Cardiac muscle cell (in vitro differentiated cells and primary cell): ENCODE measurements at regions not wholly inside any gene's neighbourhood (a gene's known extent, or its start where the extent isn't known, plus 50 kb on each side); places are given as distances from the start of the nearest gene placed in this dataset.
A peak's percentile ranks its signal among the peaks of the same experiment; 100 is the strongest.

ENCODE experiments used
- DNase-seq, 2 donors: peaks; one replicate each; pipeline versions ENCODE4 v3.0.0 to v3.0.0-alpha.2; 2010 to 2017; ENCODE audit warnings: low read depth in 1 of 2, low spot score in 1 of 2
- H3K27ac ChIP-seq: fragments of 200-600 bp; sonication (generic); 2 replicates; pipeline ENCODE4 v1.5.1; 2016
- H3K27me3 ChIP-seq: fragments of 200-600 bp; sonication (generic); 2 replicates; pipeline ENCODE4 v1.6.0; 2016; ENCODE audit warnings: control low read depth
- H3K36me3 ChIP-seq: fragments of 200-600 bp; sonication (generic); 2 replicates; pipeline ENCODE4 v1.5.1; 2016; ENCODE audit warnings: control low read depth
- H3K4me1 ChIP-seq: fragments of 200-600 bp; sonication (generic); 2 replicates; pipeline ENCODE4 v1.8.1; 2017; ENCODE audit warnings: low read depth, mild to moderate bottlenecking, mixed run types
- H3K4me3 ChIP-seq: fragments of 200-600 bp; sonication (generic); 2 replicates; pipeline ENCODE4 v1.5.1; 2016; ENCODE audit warnings: mild to moderate bottlenecking
- H3K9me3 ChIP-seq: fragments of 200-600 bp; sonication (generic); 2 replicates; pipeline ENCODE4 v1.5.1; 2017; ENCODE audit warnings: low read depth, mild to moderate bottlenecking, control low read depth
- TF ChIP-seq, protein P1 (sequence below): IDR thresholded peaks from 2 replicates; pipeline ENCODE4 v1.5.1; 2012; ENCODE audit warnings: low read depth, mild to moderate bottlenecking, low read length

DNA sequence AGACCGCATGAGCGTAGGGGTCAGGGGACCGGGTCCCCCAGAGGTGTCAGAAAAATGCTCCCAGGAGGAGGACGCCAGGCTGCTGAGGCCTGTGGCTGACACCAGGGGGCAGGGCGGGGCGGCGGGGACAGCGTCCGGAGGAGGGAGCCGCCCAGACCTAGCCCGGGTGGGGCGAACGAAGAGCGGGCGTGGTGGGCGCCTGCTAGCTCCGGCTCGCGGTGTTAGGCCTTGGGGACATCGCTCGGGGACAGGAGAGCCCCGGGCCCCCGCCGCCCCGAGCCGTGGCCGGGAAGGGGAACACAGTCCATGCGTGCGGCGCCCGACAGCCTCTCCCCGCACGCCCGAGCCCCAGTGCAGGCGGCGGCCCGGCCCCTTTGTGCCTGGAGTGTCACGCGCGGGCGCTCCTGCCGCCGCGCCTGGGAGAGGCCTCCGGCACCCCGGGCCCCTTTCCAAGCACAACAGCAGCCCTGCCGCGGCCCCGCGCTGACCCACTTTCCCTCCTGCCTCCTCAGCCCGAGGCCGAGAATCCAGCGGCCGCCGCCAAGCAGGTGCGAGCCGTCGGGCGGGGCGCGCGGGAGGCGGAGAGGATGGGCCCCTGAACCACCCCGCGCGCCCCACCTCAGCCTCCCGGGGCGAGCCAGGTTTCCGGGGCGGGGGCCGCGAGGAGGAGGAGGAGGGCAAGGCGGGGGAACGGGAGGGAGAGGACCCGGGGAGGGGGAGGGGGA, 111.0 kb upstream of the KLF13 start:
- no peak overlapping the region for H3K27ac ChIP-seq
- TF ChIP-seq, protein P1, sequence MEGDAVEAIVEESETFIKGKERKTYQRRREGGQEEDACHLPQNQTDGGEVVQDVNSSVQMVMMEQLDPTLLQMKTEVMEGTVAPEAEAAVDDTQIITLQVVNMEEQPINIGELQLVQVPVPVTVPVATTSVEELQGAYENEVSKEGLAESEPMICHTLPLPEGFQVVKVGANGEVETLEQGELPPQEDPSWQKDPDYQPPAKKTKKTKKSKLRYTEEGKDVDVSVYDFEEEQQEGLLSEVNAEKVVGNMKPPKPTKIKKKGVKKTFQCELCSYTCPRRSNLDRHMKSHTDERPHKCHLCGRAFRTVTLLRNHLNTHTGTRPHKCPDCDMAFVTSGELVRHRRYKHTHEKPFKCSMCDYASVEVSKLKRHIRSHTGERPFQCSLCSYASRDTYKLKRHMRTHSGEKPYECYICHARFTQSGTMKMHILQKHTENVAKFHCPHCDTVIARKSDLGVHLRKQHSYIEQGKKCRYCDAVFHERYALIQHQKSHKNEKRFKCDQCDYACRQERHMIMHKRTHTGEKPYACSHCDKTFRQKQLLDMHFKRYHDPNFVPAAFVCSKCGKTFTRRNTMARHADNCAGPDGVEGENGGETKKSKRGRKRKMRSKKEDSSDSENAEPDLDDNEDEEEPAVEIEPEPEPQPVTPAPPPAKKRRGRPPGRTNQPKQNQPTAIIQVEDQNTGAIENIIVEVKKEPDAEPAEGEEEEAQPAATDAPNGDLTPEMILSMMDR: peak; percentile 70
- peak overlapping the region; percentile 38 for H3K4me3 ChIP-seq
- no peaks in the 10 kb centered on the region for H3K36me3 ChIP-seq
- peak; percentile 76 to 80 for DNase-seq
- H3K9me3 ChIP-seq: no peaks in the 10 kb centered on the region
- H3K27me3 ChIP-seq: no peaks in the 10 kb centered on the region
- peaks cover 5% of the 10 kb centered on the region for H3K4me1 ChIP-seq

DNA sequence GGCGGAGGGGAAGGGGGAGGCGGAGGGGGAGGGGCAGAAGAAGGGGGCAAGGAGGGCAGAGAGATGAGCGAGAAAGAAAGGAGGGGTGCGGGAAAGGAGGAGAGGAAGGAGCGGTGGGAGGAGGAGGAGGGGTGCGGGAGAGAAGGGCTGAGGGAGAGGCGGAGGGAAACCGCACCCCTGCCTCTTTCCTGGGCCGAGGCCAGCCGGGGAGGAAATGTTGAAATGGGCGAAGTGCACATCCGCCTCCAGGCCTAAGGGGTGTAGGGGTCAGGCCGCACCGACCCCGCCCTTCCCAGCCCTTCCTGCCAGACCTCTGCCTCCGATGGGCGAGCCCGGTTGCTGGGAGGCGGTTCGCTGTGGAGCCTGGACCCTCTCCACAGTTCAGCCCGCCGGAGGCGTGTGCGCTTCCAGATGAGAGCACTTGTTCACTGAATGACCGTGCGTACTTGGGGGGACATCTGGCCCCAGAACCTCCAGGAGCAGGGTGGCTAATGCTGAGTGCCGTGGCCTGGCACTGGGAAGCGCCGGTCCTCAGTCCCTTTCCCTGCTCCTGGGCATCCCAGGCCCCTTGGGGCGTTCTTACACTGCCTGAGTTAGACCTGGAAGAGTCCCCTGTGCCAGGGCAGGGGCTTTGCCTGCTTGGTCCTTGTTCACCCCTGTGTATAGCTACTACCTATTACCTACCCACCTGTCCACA, 110.3 kb upstream of the KLF13 start:
- H3K4me3 ChIP-seq: peak overlapping the region; percentile 38
- TF ChIP-seq, protein P1: no peak
- H3K4me1 ChIP-seq: peaks cover 5% of the 10 kb centered on the region
- H3K27ac ChIP-seq: no peak overlapping the region
- H3K36me3 ChIP-seq: no peaks in the 10 kb centered on the region
- DNase-seq: peak; percentile 47 to 85
- no peaks in the 10 kb centered on the region for H3K9me3 ChIP-seq
- no peaks in the 10 kb centered on the region for H3K27me3 ChIP-seq

DNA sequence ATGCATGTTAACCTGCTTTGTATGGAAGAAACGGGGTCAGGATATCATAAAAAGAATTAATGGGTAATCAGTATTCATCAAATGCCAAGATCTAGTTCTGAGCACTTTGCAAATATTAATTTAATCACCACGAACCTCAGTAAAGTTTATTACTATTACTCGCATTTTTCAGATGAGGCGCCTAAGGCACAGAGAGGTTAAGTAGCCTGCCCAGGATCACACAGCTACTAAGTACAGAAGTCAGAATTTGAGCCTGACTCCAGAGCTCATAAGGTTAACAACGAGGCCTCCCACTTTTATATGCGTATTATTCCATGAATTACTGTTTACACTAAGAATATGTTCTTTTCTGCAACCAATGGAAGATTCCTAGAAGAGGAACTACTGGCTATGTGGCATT, 109.6 kb upstream of the KLF13 start:
- no peaks in the 10 kb centered on the region for H3K9me3 ChIP-seq
- TF ChIP-seq, protein P1: no peak
- H3K4me1 ChIP-seq: peaks cover 5% of the 10 kb centered on the region
- no peak overlapping the region for H3K27ac ChIP-seq
- H3K27me3 ChIP-seq: no peaks in the 10 kb centered on the region
- H3K4me3 ChIP-seq: no peak overlapping the region
- H3K36me3 ChIP-seq: no peaks in the 10 kb centered on the region
- no peak for DNase-seq

DNA sequence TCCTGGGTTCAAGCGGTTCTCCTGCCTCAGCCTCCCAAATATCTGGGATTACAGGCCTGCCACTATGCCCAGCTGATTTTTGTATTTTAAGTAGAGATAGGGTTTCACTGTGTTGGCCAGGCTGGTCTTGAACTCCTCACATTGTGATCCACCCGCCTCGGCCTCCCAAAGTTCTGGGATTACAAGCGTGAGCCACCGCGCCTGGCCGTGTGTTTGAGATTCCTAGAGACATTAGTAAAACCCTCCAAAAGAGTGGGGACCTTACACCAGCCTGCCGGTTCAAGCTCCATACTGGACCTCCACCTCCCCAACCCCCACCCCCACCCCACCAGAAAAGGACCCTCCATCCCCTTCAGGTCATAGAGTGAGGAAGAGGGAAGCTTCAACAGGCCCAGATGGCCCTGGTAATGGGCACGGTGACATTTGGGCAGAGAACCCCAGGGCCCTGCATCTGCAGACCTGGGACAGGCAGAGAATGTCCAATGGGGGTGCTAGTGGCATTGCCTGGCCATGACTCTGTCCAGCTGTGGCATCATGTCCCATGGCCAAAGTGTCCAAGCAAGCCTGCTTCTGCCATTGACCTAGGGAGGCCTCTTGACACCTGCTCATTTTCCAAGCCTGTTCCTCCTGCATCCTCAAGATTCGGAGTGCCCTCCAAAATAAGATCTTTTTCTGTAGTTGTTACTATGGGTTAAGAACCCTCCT, 108.9 kb upstream of the KLF13 start:
- no peak for DNase-seq
- peaks cover 3% of the 10 kb centered on the region for H3K4me1 ChIP-seq
- no peaks in the 10 kb centered on the region for H3K27me3 ChIP-seq
- no peaks in the 10 kb centered on the region for H3K9me3 ChIP-seq
- TF ChIP-seq, protein P1: no peak
- H3K27ac ChIP-seq: no peak overlapping the region
- H3K36me3 ChIP-seq: no peaks in the 10 kb centered on the region
- no peak overlapping the region for H3K4me3 ChIP-seq

DNA sequence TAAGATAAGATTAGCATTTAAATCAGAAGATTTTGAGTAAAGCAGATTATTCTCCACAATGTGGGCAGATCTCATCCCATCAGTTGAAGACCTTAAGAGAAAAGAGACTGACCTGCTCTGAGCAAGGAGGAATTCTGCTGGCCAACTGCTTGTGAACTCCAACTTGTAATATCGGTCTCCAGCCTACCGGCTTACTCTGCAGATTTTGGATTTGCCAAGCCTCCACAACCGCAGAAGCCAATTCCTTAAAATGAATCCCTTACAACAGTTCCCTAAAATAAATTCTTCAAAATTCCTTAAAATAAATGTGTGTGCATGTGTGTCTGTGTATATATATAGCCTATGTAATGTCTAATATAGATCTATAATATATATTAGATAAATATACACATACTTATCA, 107.4 kb upstream of the KLF13 start:
- DNase-seq: no peak
- TF ChIP-seq, protein P1: no peak
- Histone ChIP-seq H3K4me1 (no peaks in the 10 kb centered on the region), H3K36me3 (no peaks in the 10 kb centered on the region), H3K27me3 (no peaks in the 10 kb centered on the region), H3K4me3 (no peak overlapping the region), H3K27ac (no peak overlapping the region), H3K9me3 (no peaks in the 10 kb centered on the region)
